ENCODE measurements at regions not wholly inside any gene's neighbourhood (a gene's known extent, or its start where the extent isn't known, plus 50 kb on each side); places are given as distances from the start of the nearest gene placed in this dataset.

DNA sequence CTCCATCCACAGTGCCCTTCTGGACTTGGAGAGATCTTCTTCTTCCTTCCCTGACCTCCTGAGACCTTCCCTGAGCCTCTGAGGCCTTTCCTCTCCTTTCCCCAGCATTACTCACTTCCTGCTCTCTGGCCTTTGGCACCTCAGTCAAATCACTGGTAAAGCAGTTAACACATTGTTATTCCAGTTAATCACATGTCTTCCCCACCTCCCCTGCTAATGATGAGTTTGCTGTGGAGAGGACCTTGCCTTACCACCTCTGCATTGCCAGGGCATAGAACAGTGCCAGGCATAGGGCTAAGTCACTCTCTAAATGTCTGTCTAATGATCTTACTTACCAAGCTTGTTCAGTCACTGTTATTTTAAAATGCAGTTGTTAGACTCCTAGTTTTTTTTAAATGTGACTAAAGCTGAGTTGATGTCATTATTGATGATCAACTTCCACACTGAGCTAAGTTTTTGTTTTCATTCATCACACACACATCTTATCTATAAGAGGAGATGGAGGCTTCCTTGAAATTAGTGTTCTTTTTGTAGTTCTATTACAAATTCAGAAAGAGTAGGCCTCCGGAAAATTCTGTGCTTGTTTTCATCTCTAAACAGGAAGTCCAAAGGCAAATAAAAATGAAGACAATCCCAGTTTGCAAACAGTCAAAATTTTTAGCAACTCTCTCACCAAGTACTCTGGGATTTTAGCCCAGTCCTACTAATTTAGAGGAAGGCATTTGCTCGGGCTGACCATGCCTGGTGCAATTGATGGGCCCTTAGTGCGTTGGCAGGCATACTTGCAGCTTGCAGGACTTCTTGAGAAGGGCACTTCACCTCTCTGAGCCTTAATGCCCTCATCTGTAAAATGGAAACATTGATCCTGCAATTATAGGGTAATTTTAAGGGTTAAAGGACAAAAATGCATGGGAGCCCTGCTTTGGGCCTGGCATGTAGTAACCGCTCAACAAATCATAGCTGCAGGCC lies 113.7 kb upstream of the SPRED2 start:
- DNase-seq (ENCODE audit: unreplicated experiment) = peak; percentile 59
- intact Hi-C loops (cut with micrococcal nuclease) = no loop called here
- no peaks in the 10 kb centered on the region for H3K9me3 Mint-ChIP-seq (ENCODE audit: unreplicated experiment)

DNA sequence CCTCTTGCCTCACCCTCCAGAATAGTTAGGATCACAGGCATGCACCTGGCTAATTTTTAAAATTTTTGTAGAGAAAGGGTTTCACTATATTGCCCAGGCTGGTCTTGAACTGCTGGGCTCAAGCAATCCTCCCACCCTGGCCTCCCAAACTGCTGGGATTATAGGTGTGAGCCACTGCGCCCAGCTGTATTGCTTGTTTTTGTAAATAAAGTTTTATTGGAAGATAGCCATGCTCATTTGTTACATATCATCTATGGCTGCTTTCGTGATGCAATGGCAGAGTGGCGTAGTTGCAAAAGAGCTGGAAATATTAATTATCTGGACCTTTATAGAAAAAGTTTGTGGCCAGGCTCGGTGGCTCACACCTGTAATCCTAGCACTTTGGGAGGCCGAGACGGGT lies 109.4 kb upstream of the SPRED2 start:
- H3K4me3 Mint-ChIP-seq (ENCODE audit: unreplicated experiment) = no peak overlapping the region
- H3K27me3 Mint-ChIP-seq (ENCODE audit: insufficient read depth, unreplicated experiment) = no peaks in the 10 kb centered on the region
- ChIA-PET POLR2A (interaction anchor here (0.9 to 1.7 kb wide), 3 partner anchors 16 to 174 kb away, joined by 3 to 4 read pairs (median 3); no protein-coding TSS in a partner anchor), CTCF (interaction anchor here (0.5 to 1.4 kb wide), 4 partner anchors 13 to 41 kb away, joined by 3 to 5 read pairs (median 4); no protein-coding TSS in a partner anchor)
- peaks cover 5% of the 10 kb centered on the region for H3K36me3 Mint-ChIP-seq (ENCODE audit: insufficient read depth, unreplicated experiment)
- TF ChIP-seq, protein P1, sequence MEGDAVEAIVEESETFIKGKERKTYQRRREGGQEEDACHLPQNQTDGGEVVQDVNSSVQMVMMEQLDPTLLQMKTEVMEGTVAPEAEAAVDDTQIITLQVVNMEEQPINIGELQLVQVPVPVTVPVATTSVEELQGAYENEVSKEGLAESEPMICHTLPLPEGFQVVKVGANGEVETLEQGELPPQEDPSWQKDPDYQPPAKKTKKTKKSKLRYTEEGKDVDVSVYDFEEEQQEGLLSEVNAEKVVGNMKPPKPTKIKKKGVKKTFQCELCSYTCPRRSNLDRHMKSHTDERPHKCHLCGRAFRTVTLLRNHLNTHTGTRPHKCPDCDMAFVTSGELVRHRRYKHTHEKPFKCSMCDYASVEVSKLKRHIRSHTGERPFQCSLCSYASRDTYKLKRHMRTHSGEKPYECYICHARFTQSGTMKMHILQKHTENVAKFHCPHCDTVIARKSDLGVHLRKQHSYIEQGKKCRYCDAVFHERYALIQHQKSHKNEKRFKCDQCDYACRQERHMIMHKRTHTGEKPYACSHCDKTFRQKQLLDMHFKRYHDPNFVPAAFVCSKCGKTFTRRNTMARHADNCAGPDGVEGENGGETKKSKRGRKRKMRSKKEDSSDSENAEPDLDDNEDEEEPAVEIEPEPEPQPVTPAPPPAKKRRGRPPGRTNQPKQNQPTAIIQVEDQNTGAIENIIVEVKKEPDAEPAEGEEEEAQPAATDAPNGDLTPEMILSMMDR (IDR thresholded peaks at IDR 0.05; ENCODE audit: unreplicated experiment) = no peak
- no peaks in the 10 kb centered on the region for H3K9me3 Mint-ChIP-seq (ENCODE audit: unreplicated experiment)
- no peak overlapping the region for H3K27ac Mint-ChIP-seq (ENCODE audit: low read depth, unreplicated experiment)
- BruUV-seq (replicated peaks) = no TSS peak
- H3K4me1 Mint-ChIP-seq (ENCODE audit: insufficient read depth, unreplicated experiment) = peaks cover 21% of the 10 kb centered on the region
- intact Hi-C loops (cut with micrococcal nuclease) = no loop called here
- DNase-seq (ENCODE audit: unreplicated experiment) = no peak

More for the DNA sequence above, 113.7 kb upstream of the SPRED2 start:
- CTCF ChIA-PET = interaction anchor here (0.5 to 0.6 kb wide), 2 partner anchors 73 to 479 kb away, joined by 3 read pairs; no protein-coding TSS in a partner anchor
- Mint-ChIP-seq H3K27ac (ENCODE audit: low read depth, unreplicated experiment) (no peak overlapping the region), H3K36me3 (ENCODE audit: insufficient read depth, unreplicated experiment) (no peaks in the 10 kb centered on the region), H3K27me3 (ENCODE audit: insufficient read depth, unreplicated experiment) (no peaks in the 10 kb centered on the region), H3K4me1 (ENCODE audit: insufficient read depth, unreplicated experiment) (peaks cover 8% of the 10 kb centered on the region), H3K4me3 (ENCODE audit: unreplicated experiment) (no peak overlapping the region)
- POLR2A ChIA-PET = interaction anchor here (1.0 kb wide), 1 partner anchor 114 kb away, joined by 5 read pairs; the partner anchor contains the start of gene SPRED2
- no TSS peak for BruUV-seq (replicated peaks)
- TF ChIP-seq, protein P1 (IDR thresholded peaks at IDR 0.05; ENCODE audit: unreplicated experiment) = no peak

DNA sequence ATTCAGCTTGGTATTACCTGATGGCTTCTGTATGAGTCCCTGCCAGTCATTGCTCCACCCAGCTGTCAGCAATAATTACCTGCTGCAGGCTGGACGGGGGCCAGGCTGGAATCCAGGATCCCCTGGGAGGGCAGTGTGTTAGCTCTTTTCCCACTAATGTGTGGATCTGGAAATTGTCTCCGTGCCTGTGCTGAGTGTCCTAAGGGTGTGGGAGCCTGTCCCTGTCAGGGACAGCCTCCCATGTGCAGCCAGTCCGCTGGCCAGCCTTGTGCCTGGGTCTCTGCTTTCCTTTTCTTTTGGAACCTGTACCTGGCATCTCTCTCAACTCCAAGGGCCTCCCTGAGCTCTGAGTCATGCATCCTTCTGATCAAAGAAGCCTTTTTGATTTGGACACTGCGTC lies 107.2 kb upstream of the SPRED2 start:
- intact Hi-C loops (cut with micrococcal nuclease) = no loop called here
- Mint-ChIP-seq H3K27ac (ENCODE audit: low read depth, unreplicated experiment) (no peak overlapping the region), H3K4me3 (ENCODE audit: unreplicated experiment) (no peak overlapping the region), H3K36me3 (ENCODE audit: insufficient read depth, unreplicated experiment) (peaks cover 5% of the 10 kb centered on the region), H3K4me1 (ENCODE audit: insufficient read depth, unreplicated experiment) (peaks cover 13% of the 10 kb centered on the region), H3K27me3 (ENCODE audit: insufficient read depth, unreplicated experiment) (no peaks in the 10 kb centered on the region), H3K9me3 (ENCODE audit: unreplicated experiment) (no peaks in the 10 kb centered on the region)
- TF ChIP-seq, protein P1 (IDR thresholded peaks at IDR 0.05; ENCODE audit: unreplicated experiment) = no peak
- POLR2A ChIA-PET = interaction anchor here (0.7 to 1.3 kb wide), 6 partner anchors 9 to 522 kb away, joined by 3 to 4 read pairs (median 4); no protein-coding TSS in a partner anchor
- BruUV-seq (replicated peaks) = no TSS peak
- CTCF ChIA-PET = interaction anchor here (1.2 to 1.6 kb wide), 3 partner anchors 50 to 276 kb away, joined by 3 to 4 read pairs (median 4); no protein-coding TSS in a partner anchor
- peak; percentile 54 for DNase-seq (ENCODE audit: unreplicated experiment)

Measured in MCF 10A (cell line).